ENCODE measurements at regions not wholly inside any gene's neighbourhood (a gene's known extent, or its start where the extent isn't known, plus 50 kb on each side); places are given as distances from the start of the nearest gene placed in this dataset.

DNA sequence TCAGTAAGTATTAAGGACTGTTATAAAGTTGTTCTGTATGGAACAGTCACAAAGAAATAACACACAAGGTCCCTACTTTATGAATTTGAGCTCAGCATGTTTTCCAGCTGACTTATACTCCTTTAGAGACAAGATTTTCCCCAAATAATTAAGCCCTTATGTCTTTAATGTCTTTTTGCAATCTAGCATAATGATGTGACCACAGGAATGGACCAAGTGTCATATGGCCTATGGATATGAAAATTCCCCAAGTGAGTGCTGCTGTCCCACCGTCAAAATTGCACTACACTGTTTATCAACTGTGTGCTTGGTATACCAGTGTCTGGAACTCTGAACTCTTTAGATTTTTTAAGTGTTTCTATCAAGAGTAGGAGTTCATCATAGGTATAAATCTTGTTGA, 369.6 kb downstream of the PID1 start:
- TF ChIP-seq, protein P1, sequence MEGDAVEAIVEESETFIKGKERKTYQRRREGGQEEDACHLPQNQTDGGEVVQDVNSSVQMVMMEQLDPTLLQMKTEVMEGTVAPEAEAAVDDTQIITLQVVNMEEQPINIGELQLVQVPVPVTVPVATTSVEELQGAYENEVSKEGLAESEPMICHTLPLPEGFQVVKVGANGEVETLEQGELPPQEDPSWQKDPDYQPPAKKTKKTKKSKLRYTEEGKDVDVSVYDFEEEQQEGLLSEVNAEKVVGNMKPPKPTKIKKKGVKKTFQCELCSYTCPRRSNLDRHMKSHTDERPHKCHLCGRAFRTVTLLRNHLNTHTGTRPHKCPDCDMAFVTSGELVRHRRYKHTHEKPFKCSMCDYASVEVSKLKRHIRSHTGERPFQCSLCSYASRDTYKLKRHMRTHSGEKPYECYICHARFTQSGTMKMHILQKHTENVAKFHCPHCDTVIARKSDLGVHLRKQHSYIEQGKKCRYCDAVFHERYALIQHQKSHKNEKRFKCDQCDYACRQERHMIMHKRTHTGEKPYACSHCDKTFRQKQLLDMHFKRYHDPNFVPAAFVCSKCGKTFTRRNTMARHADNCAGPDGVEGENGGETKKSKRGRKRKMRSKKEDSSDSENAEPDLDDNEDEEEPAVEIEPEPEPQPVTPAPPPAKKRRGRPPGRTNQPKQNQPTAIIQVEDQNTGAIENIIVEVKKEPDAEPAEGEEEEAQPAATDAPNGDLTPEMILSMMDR (CRISPR knock-in tag; IDR thresholded peaks at IDR 0.05): no peak
- TF ChIP-seq KAT2B (IDR thresholded peaks at IDR 0.05; ENCODE audit: borderline replicate concordance, low read depth, low read length) (no peak), MYC (CRISPR knock-in tag; IDR thresholded peaks at IDR 0.05; ENCODE audit: borderline replicate concordance) (no peak), ESRRA (CRISPR knock-in tag; IDR thresholded peaks at IDR 0.05; ENCODE audit: low read depth) (no peak), RBFOX2 (IDR thresholded peaks at IDR 0.05; ENCODE audit: low read depth, low read length) (no peak), ZNF138 (CRISPR knock-in tag; IDR thresholded peaks at IDR 0.05; ENCODE audit: low read depth) (no peak), ZNF670 (CRISPR knock-in tag; IDR thresholded peaks at IDR 0.05; ENCODE audit: borderline replicate concordance) (no peak), EZH2 (conservative IDR thresholded peaks at IDR 0.05; ENCODE audit: low read depth, low read length) (no peak)
- TF ChIP-seq, protein P2, sequence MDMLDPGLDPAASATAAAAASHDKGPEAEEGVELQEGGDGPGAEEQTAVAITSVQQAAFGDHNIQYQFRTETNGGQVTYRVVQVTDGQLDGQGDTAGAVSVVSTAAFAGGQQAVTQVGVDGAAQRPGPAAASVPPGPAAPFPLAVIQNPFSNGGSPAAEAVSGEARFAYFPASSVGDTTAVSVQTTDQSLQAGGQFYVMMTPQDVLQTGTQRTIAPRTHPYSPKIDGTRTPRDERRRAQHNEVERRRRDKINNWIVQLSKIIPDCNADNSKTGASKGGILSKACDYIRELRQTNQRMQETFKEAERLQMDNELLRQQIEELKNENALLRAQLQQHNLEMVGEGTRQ (IDR thresholded peaks at IDR 0.05; ENCODE audit: low read depth, low read length): no peak
- TF ChIP-seq, protein P2 (CRISPR knock-in tag; IDR thresholded peaks at IDR 0.05; ENCODE audit: borderline replicate concordance): no peak
- TF ChIP-seq, protein P3, sequence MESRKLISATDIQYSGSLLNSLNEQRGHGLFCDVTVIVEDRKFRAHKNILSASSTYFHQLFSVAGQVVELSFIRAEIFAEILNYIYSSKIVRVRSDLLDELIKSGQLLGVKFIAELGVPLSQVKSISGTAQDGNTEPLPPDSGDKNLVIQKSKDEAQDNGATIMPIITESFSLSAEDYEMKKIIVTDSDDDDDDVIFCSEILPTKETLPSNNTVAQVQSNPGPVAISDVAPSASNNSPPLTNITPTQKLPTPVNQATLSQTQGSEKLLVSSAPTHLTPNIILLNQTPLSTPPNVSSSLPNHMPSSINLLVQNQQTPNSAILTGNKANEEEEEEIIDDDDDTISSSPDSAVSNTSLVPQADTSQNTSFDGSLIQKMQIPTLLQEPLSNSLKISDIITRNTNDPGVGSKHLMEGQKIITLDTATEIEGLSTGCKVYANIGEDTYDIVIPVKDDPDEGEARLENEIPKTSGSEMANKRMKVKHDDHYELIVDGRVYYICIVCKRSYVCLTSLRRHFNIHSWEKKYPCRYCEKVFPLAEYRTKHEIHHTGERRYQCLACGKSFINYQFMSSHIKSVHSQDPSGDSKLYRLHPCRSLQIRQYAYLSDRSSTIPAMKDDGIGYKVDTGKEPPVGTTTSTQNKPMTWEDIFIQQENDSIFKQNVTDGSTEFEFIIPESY (CRISPR knock-in tag; IDR thresholded peaks at IDR 0.05): no peak
- TF ChIP-seq, protein P4, sequence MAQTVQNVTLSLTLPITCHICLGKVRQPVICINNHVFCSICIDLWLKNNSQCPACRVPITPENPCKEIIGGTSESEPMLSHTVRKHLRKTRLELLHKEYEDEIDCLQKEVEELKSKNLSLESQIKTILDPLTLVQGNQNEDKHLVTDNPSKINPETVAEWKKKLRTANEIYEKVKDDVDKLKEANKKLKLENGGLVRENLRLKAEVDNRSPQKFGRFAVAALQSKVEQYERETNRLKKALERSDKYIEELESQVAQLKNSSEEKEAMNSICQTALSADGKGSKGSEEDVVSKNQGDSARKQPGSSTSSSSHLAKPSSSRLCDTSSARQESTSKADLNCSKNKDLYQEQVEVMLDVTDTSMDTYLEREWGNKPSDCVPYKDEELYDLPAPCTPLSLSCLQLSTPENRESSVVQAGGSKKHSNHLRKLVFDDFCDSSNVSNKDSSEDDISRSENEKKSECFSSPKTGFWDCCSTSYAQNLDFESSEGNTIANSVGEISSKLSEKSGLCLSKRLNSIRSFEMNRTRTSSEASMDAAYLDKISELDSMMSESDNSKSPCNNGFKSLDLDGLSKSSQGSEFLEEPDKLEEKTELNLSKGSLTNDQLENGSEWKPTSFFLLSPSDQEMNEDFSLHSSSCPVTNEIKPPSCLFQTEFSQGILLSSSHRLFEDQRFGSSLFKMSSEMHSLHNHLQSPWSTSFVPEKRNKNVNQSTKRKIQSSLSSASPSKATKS (CRISPR knock-in tag; IDR thresholded peaks at IDR 0.05): no peak

Measured in HepG2 (cell line).